22Rv1 (cell line): ENCODE measurements at regions not wholly inside any gene's neighbourhood (a gene's known extent, or its start where the extent isn't known, plus 50 kb on each side); places are given as distances from the start of the nearest gene placed in this dataset.
"Not testable (repeated sequence)": the region's sequence is repeated elsewhere in the genome, so short reads cannot be mapped to it uniquely, and the experiment has no call there.

Experiments
- H3K27ac ChIP-seq: fragments of 450-650 bp; 2 replicates; pipeline ENCODE4 v1.5.1; 2017
- CTCF ChIP-seq: fragments of 450-650 bp; IDR thresholded peaks from 2 replicates; pipeline ENCODE4 v1.5.1; 2017; ENCODE audit warnings: mild to moderate bottlenecking
- ZFX ChIP-seq: fragments of 450-650 bp; IDR thresholded peaks from 2 replicates; pipeline ENCODE4 v1.6.1; 2017; ENCODE audit warnings: antibody characterized with exemption, borderline replicate concordance

- TF ChIP-seq CTCF (no peak), ZFX (no peak)
- H3K27ac ChIP-seq = no peak overlapping the region
Observed at GRCh38 chr2:234792621-234793022, 159.2 kb upstream of the SH3BP4 start.

GRCh38 chr2:234792096-234792495 lies 159.7 kb upstream of the SH3BP4 start:
- H3K27ac ChIP-seq = not testable (repeated sequence)

- H3K27ac ChIP-seq = no peak overlapping the region
- TF ChIP-seq CTCF = no peak
- no peak for TF ChIP-seq ZFX
Observed at GRCh38 chr2:234790380-234790779, 161.4 kb upstream of the SH3BP4 start.

- no peak overlapping the region for H3K27ac ChIP-seq
- TF ChIP-seq ZFX (no peak), CTCF (no peak)
Observed at GRCh38 chr2:234789556-234790325, 162.1 kb upstream of the SH3BP4 start.

- no peak overlapping the region for H3K27ac ChIP-seq
- TF ChIP-seq ZFX (no peak), CTCF (no peak)
Observed at GRCh38 chr2:234788841-234789240, 163.0 kb upstream of the SH3BP4 start.

GRCh38 chr2:234788381-234788780 lies 163.4 kb upstream of the SH3BP4 start:
- H3K27ac ChIP-seq = no peak overlapping the region
- no peak for TF ChIP-seq CTCF
- TF ChIP-seq ZFX = no peak

GRCh38 chr2:234787114-234787513 lies 164.7 kb upstream of the SH3BP4 start:
- no peak overlapping the region for H3K27ac ChIP-seq
- no peak for TF ChIP-seq ZFX
- TF ChIP-seq CTCF = no peak
